DOHH2 (cell line): ENCODE measurements at regions not wholly inside any gene's neighbourhood (a gene's known extent, or its start where the extent isn't known, plus 50 kb on each side); places are given as distances from the start of the nearest gene placed in this dataset.
"Not testable (repeated sequence)": the region's sequence is repeated elsewhere in the genome, so short reads cannot be mapped to it uniquely, and the experiment has no call there.

Source experiments
- CTCF ChIP-seq: fragments of 200-600 bp; sonication (generic); IDR thresholded peaks from one replicate; pipeline ENCODE4 v1.5.1; 2014; ENCODE audit warnings: antibody characterized with exemption, mild to moderate bottlenecking, low read depth, low read length; ENCODE audit not compliant: poor library complexity, severe bottlenecking
- EZH2phosphoT487 ChIP-seq: fragments of 200-600 bp; sonication (generic); IDR thresholded peaks from 2 replicates; pipeline ENCODE4 v1.6.1; 2017; ENCODE audit warnings: borderline replicate concordance, mild to moderate bottlenecking, antibody characterized with exemption, low read length, moderate library complexity, mixed read lengths

GRCh38 chr2:161500892-161501610 lies 85.0 kb downstream of the TBR1 start:
- not testable (repeated sequence) for TF ChIP-seq CTCF, EZH2phosphoT487
